Pancreas (tissue), 10 donors: ENCODE measurements at regions not wholly inside any gene's neighbourhood (a gene's known extent, or its start where the extent isn't known, plus 50 kb on each side); places are given as distances from the start of the nearest gene placed in this dataset.

ENCODE experiments used
- ATAC-seq, 4 donors: fragments of 200-7000 bp; cut with Tn5 transposase; one replicate each; pipeline versions ENCODE4 v1.8.0 to v1.9.1; 2020; ENCODE audit warnings: mild to moderate bottlenecking in 4 of 4, moderate library complexity in 4 of 4
- DNase-seq, 6 donors: peaks; one replicate each; pipeline ENCODE4 v3.0.0-alpha.2; 2020
- FAIRE-seq: peaks from 2 replicates; lab custom pipeline; 2012; peaks lifted over from hg19 to GRCh38; lab: Jason Lieb, UNC
- H3K27ac ChIP-seq, 4 donors: fragments of 200-600 bp; sonication (generic); 1 replicate in 3 of 4; 2 replicates in 1 of 4; pipeline versions ENCODE4 v1.5.0 to v1.8.0; 2020
- H3K27me3 ChIP-seq, 4 donors: fragments of 200-600 bp; one replicate each; pipeline ENCODE4 v1.8.0; 2021
- H3K36me3 ChIP-seq, 3 donors: fragments of 200-600 bp; sonication (generic) in 1 of 3; one replicate each; pipeline versions ENCODE4 v1.5.0 to v1.8.0; 2020 to 2021
- H3K4me1 ChIP-seq, 3 donors: fragments of 200-600 bp; one replicate each; pipeline ENCODE4 v1.8.0; 2021
- H3K4me3 ChIP-seq, 4 donors: fragments of 200-600 bp; sonication (generic) in 2 of 4; one replicate each; pipeline versions ENCODE4 v1.5.0 to v1.8.0; 2020 to 2021
- H3K9me3 ChIP-seq, 4 donors: fragments of 200-600 bp; one replicate each; pipeline ENCODE4 v1.8.0; 2021
- WGBS, 2 donors: extraction: QIAGEN DNeasy Blood & Tissue Kit; methylation state at CpG; one replicate each; pipeline ENCODE4 v1.1.7; 2013; 5-methylcytosine and 5-hydroxymethylcytosine counted together
- intact Hi-C, 3 donors: fragments of 100-400 bp; cut with DNase I; formaldehyde crosslinking; loops; one replicate each; pipeline versions ENCODE4 v1.11.1 to v1.14.2; 2022
- TF ChIP-seq, protein P1 (sequence below), 4 donors: fragments of 200-600 bp; sonication (generic) in 3 of 4; IDR thresholded peaks; one replicate each; pipeline versions ENCODE4 v1.5.0 to v1.8.0; 2021; ENCODE audit warnings: antibody characterized with exemption in 4 of 4
- donor health status: healthy with polysubstance abuse.
- donor health status: DM: no; HTN: no; CAD: no; lungs with moderate emphysema.
- donor health status: DM: no; HTN: no; CAD: no.
- donor health status: control.
- donor health status: control.
- donor health status: Bipolar disorder and iron deficiency.
- donor health status: DM: yes; HTN: yes; CAD: no.
- donor health status: DM: no; HTN: no; CAD: no.
- donor health status: DM: no; HTN: no; CAD: no.
- donor health status: DM: yes; HTN: yes; CAD: no.

DNA sequence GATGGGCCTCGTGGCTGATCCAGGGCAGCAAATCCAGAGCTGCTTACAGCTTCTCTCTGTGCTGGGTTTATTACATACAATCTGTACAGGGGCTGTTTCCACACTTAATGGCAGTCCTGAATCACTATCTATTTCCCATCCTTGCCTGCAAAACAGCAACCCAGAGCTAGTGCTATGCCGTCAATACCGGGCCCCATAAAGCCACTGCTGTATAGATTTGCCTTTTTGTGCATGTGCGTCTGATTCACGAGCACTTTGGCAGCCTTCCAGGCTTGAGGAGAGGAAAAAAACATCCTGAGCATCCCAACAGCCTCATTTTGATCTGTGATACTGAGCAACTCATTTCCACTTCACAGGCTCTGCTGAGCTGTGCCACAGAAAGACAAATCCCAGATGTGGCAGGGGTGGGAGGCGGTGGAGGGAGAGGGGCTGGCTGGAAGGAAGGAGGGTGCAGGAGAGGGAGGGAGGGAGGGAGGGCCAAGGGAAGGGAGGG is 65.2 kb upstream of the TARBP1 start:
- Histone ChIP-seq H3K27ac (peak overlapping the region; percentile 71 to 92 (median 82)), H3K4me1 (peaks cover 26 to 30% (median 26%) of the 10 kb centered on the region in 3 donors), H3K9me3 (no peaks in the 10 kb centered on the region), H3K27me3 (no peaks in the 10 kb centered on the region), H3K36me3 (no peaks in the 10 kb centered on the region), H3K4me3 (no peak overlapping the region)
- peak; percentile 38 to 64 (median 56) for ATAC-seq
- FAIRE-seq = no peak
- intact Hi-C loops = loop anchor here in 1 of 3 donors (10.0 kb wide), 1 partner anchor 51 kb away; no protein-coding TSS in a partner anchor
- TF ChIP-seq, protein P1, sequence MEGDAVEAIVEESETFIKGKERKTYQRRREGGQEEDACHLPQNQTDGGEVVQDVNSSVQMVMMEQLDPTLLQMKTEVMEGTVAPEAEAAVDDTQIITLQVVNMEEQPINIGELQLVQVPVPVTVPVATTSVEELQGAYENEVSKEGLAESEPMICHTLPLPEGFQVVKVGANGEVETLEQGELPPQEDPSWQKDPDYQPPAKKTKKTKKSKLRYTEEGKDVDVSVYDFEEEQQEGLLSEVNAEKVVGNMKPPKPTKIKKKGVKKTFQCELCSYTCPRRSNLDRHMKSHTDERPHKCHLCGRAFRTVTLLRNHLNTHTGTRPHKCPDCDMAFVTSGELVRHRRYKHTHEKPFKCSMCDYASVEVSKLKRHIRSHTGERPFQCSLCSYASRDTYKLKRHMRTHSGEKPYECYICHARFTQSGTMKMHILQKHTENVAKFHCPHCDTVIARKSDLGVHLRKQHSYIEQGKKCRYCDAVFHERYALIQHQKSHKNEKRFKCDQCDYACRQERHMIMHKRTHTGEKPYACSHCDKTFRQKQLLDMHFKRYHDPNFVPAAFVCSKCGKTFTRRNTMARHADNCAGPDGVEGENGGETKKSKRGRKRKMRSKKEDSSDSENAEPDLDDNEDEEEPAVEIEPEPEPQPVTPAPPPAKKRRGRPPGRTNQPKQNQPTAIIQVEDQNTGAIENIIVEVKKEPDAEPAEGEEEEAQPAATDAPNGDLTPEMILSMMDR (IDR thresholded peaks at IDR 0.05) = no peak
- DNase-seq = peak in 2 of 6 donors; percentile 58 to 63
- 20 to 27% methylated on average over 6 of the region's 6 CpGs for WGBS, 2 donors

DNA sequence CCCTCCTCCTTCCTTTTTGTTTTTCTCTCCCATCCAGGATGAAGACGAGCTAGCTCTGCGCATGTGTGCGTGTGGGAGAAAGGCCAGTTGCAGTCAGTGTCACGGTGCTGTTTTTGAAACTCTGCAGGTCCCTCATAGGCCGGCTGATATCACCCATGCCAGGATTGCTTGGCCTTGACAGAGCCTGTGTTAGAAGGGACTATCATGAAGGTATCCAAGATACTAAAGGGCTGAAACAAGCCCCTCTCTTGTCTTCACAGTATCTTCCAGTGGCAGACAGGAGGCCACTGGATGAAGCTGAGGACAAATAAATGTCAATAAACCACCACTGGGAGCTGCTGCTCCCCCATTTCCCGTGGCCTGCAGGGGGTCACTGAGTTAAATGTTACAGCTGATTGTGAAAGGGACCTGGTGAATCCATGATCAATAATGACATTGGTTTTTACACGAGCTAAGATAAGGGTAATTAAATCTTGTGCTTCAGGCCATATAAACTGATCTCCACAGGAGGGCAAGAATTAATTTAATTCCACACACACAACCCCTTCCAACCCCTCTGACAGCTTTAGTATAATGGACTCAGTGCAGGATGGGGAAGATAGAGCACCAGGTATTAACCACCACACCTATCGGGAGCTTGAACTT is 64.6 kb upstream of the TARBP1 start:
- TF ChIP-seq, protein P1 (IDR thresholded peaks at IDR 0.05) = no peak
- 24 to 29% methylated on average over 8 of the region's 8 CpGs for WGBS, 2 donors
- no peaks in the 10 kb centered on the region for H3K27me3 ChIP-seq
- peaks cover 29 to 36% (median 30%) of the 10 kb centered on the region in 3 donors for H3K4me1 ChIP-seq
- H3K4me3 ChIP-seq = no peak overlapping the region
- peak overlapping the region; percentile 71 to 92 (median 82) for H3K27ac ChIP-seq
- intact Hi-C loops = loop anchor here in 1 of 3 donors (10.0 kb wide), 1 partner anchor 51 kb away; no protein-coding TSS in a partner anchor
- H3K9me3 ChIP-seq = no peaks in the 10 kb centered on the region
- no peaks in the 10 kb centered on the region for H3K36me3 ChIP-seq
- peak in 3 of 6 donors; percentile 29 to 72 (median 65) for DNase-seq
- peak; percentile 13 to 51 (median 28) for ATAC-seq
- no peak for FAIRE-seq

DNA sequence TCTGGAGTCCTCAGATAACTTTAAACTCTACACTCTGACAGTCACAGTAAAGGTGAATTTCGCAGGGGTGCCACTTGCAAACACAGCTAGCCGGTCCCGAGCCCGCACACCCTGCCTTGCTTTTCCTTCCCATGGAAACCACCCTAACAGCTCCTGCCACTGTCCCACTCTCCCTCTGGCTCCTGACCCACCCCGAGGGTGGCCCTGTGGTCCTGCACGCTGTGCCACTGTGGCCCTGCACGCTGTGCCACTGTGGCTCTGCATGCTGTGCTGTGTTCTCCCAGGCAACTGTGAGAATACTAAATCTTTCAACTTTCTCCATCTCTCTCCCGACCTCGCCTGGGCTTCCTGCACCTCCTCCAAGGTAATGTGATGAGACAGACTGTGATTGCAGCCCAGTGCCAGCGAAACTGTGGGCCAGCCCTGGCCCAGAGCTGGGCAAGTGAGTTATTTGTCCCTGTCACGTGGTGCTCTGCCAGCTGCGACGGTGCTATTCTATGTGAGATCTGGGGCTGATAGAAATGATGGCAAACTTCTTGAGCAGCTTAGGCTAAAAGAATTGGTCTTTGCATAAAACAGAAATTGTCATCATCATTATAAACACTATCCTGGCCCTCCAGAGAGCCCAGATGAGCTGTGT is 63.4 kb upstream of the TARBP1 start:
- H3K36me3 ChIP-seq = no peaks in the 10 kb centered on the region
- H3K27ac ChIP-seq = no peak overlapping the region
- H3K9me3 ChIP-seq = no peaks in the 10 kb centered on the region
- intact Hi-C loops = loop anchor here in 1 of 3 donors (10.0 kb wide), 1 partner anchor 52 kb away; no protein-coding TSS in a partner anchor
- no peak for FAIRE-seq
- TF ChIP-seq, protein P1 (IDR thresholded peaks at IDR 0.05) = no peak
- DNase-seq = peak in 1 of 6 donors; percentile 23
- 77 to 79% methylated on average over 13 of the region's 13 CpGs for WGBS, 2 donors
- H3K4me3 ChIP-seq = no peak overlapping the region
- no peak for ATAC-seq
- H3K4me1 ChIP-seq = peaks cover 40 to 48% (median 42%) of the 10 kb centered on the region in 3 donors
- no peaks in the 10 kb centered on the region for H3K27me3 ChIP-seq

DNA sequence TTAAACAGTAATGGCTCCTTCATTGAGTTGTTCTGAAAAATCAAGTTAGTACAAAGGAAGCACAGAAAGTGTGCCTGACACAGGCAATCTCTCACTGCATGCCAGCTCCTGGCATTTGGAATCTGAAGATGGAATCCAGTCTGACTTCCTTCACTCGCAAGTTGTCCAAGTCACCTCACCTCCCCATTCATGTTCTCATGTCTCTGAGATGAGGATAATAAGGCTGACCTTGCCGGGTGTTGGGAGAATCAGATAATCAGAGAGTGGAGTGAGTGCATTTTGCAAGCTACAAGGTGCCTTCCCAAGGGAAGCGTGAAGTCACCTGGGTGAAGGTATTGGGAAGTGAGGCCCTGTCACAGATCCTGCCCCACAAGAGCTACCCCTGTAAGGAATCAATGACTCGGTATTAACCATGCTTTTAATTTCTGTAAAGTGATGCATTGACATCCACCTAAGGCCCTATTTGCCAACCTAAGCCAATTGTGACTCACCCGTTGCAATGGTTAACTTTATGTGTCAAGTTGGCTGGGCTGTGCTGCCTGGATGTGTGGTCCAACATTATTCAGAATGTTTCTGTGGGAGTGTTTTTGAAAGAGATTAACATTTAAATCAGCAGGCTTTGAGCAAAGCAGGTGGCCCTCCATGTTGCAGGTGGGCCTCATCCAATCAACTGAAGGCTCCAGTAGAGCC is 62.5 kb upstream of the TARBP1 start:
- Histone ChIP-seq H3K4me3 (no peak overlapping the region), H3K27ac (no peak overlapping the region), H3K9me3 (no peaks in the 10 kb centered on the region), H3K27me3 (no peaks in the 10 kb centered on the region), H3K36me3 (no peaks in the 10 kb centered on the region), H3K4me1 (peaks cover 43 to 54% (median 50%) of the 10 kb centered on the region in 3 donors)
- TF ChIP-seq, protein P1 (IDR thresholded peaks at IDR 0.05) = no peak
- DNase-seq = peak in 1 of 6 donors; percentile 6
- ATAC-seq = no peak
- FAIRE-seq = no peak
- WGBS, 2 donors = 80 to 85% methylated on average over 5 of the region's 5 CpGs
- intact Hi-C loops = loop anchor here in 1 of 3 donors (10.0 kb wide), 1 partner anchor 53 kb away; no protein-coding TSS in a partner anchor
